Prostate gland (tissue), 2 donors: ENCODE measurements at regions not wholly inside any gene's neighbourhood (a gene's known extent, or its start where the extent isn't known, plus 50 kb on each side); places are given as distances from the start of the nearest gene placed in this dataset.

ENCODE experiments used
- POLR2A ChIP-seq: fragments of 450-650 bp; IDR thresholded peaks from one replicate; pipeline ENCODE4 v1.6.1; 2016; ENCODE audit warnings: antibody characterized with exemption, mild to moderate bottlenecking
- POLR2AphosphoS5 ChIP-seq: sonication (generic); formaldehyde crosslinking; IDR thresholded peaks from one replicate; pipeline ENCODE4 v1.6.1; 2017; ENCODE audit warnings: antibody characterized with exemption
- TF ChIP-seq, protein P1 (sequence below), 4 experiments: fragments of 200-600 bp in 2 of 4; fragments of 450-650 bp in 2 of 4; sonication (generic) in 2 of 4; IDR thresholded peaks; 1 replicate in 3 of 4; 2 replicates in 1 of 4; pipeline ENCODE4 v1.5.1; 2016 to 2019; ENCODE audit warnings: antibody characterized with exemption in 4 of 4, mild to moderate bottlenecking in 2 of 4, moderate library complexity in 2 of 4

DNA sequence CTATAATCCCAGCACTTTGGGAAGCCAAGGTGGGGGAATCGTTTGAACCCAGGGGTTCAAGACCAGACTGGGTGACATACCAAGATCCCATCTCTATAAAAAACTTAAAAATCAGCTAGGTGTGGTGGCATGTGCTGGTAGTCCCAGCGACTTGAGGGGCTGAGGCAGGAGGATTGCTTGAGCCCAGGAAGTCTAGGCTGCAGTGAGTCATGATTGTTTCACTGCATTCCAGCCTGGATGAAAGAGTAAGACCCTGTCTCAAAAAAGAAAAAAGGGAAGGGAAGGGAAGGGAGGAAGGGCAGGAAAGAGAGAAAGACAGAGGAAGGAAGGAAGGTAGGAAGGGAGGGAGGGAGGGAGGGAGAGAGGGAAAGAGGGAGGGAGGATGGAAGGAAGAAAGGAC lies 133.7 kb upstream of the LRRN1 start:
- TF ChIP-seq POLR2A (no peak), POLR2AphosphoS5 (no peak)
- TF ChIP-seq, protein P1, sequence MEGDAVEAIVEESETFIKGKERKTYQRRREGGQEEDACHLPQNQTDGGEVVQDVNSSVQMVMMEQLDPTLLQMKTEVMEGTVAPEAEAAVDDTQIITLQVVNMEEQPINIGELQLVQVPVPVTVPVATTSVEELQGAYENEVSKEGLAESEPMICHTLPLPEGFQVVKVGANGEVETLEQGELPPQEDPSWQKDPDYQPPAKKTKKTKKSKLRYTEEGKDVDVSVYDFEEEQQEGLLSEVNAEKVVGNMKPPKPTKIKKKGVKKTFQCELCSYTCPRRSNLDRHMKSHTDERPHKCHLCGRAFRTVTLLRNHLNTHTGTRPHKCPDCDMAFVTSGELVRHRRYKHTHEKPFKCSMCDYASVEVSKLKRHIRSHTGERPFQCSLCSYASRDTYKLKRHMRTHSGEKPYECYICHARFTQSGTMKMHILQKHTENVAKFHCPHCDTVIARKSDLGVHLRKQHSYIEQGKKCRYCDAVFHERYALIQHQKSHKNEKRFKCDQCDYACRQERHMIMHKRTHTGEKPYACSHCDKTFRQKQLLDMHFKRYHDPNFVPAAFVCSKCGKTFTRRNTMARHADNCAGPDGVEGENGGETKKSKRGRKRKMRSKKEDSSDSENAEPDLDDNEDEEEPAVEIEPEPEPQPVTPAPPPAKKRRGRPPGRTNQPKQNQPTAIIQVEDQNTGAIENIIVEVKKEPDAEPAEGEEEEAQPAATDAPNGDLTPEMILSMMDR (IDR thresholded peaks at IDR 0.05): no peak
